SH-SY5Y (cell line): ENCODE measurements at regions not wholly inside any gene's neighbourhood (a gene's known extent, or its start where the extent isn't known, plus 50 kb on each side); places are given as distances from the start of the nearest gene placed in this dataset.

Source experiments
- GATA2 ChIP-seq: IDR thresholded peaks from 2 replicates; pipeline ENCODE4 v1.6.1; 2011; ENCODE audit warnings: mild to moderate bottlenecking, low read depth, low read length
- GATA3 ChIP-seq: IDR thresholded peaks from 2 replicates; pipeline ENCODE4 v1.6.1; 2011; ENCODE audit warnings: low read depth, mild to moderate bottlenecking, low read length, moderate library complexity

- TF ChIP-seq GATA2: no peak; the same call in 1 of the 2 replicates
- TF ChIP-seq GATA3: no peak
These were observed 1920.1 kb upstream of the CELF4 start for GRCh38 chr18:39485696-39486095.
